PC-9 (cell line): ENCODE measurements at regions not wholly inside any gene's neighbourhood (a gene's known extent, or its start where the extent isn't known, plus 50 kb on each side); places are given as distances from the start of the nearest gene placed in this dataset.

Experiments
- BruUV-seq: library from RNA; stranded (reverse); fragments of 400-500 nt; replicated peaks from 2 replicates; lab custom pipeline; 2021; lab: Mats Ljungman, UMichigan
- CTCF ChIA-PET: fragments of 300-600 bp; sonication (Branson Sonifier 250); formaldehyde crosslinking; loops from one replicate; lab custom pipeline; 2022; ENCODE audit warnings: antibody characterized with exemption; lab: Charles Lee
- POLR2A ChIA-PET: fragments of 300-600 bp; sonication (Branson Sonifier 250); formaldehyde crosslinking; loops from one replicate; lab custom pipeline; 2022; ENCODE audit warnings: antibody characterized with exemption; ENCODE audit not compliant: unreplicated experiment; lab: Charles Lee
- DNase-seq, 2 experiments: peaks; one replicate each; pipeline versions ENCODE4 v3.0.0 to v3.0.0-alpha.2; 2015 to 2022; ENCODE audit warnings: mixed read lengths in 1 of 2
- H2AFZ ChIP-seq: fragments of 200-600 bp; sonication (generic); 2 replicates; pipeline ENCODE4 v1.8.1; 2017; ENCODE audit warnings: antibody characterized with exemption
- H3F3A ChIP-seq: fragments of 200-600 bp; sonication (generic); 2 replicates; pipeline ENCODE4 v1.8.1; 2017; ENCODE audit warnings: antibody characterized with exemption, mild to moderate bottlenecking, low read depth; ENCODE audit not compliant: insufficient read depth
- H3K27ac ChIP-seq: fragments of 200-600 bp; sonication (generic); 2 replicates; pipeline ENCODE4 v1.6.1; 2016; ENCODE audit warnings: mixed run types
- H3K27me3 ChIP-seq: fragments of 200-600 bp; sonication (generic); 2 replicates; pipeline ENCODE4 v1.6.1; 2016; ENCODE audit warnings: low read depth, mixed run types; ENCODE audit not compliant: insufficient read depth
- H3K36me3 ChIP-seq: fragments of 200-600 bp; sonication (generic); 2 replicates; pipeline ENCODE4 v1.6.1; 2016; ENCODE audit warnings: low read depth, mixed run types
- H3K4me1 ChIP-seq: fragments of 200-600 bp; sonication (generic); replicated peaks from 2 replicates; pipeline ENCODE4 v1.6.1; 2016; ENCODE audit warnings: mixed run types; ENCODE audit not compliant: insufficient read depth
- H3K4me2 ChIP-seq: fragments of 200-600 bp; sonication (generic); 2 replicates; pipeline ENCODE4 v1.6.1; 2017; ENCODE audit warnings: mixed run types
- H3K4me3 ChIP-seq: fragments of 200-600 bp; sonication (generic); 2 replicates; pipeline ENCODE4 v1.6.1; 2016; ENCODE audit warnings: mixed run types
- H3K79me2 ChIP-seq: fragments of 200-600 bp; sonication (generic); 2 replicates; pipeline ENCODE4 v1.6.1; 2017; ENCODE audit warnings: low read depth, mixed run types
- H3K9me2 ChIP-seq: fragments of 200-600 bp; sonication (generic); 2 replicates; pipeline ENCODE4 v1.8.1; 2017; ENCODE audit warnings: mild to moderate bottlenecking; ENCODE audit not compliant: insufficient read depth
- H3K9me3 ChIP-seq: fragments of 200-600 bp; sonication (generic); 2 replicates; pipeline ENCODE4 v1.8.1; 2016; ENCODE audit warnings: low read depth; ENCODE audit not compliant: insufficient read depth
- H4K20me1 ChIP-seq: fragments of 200-600 bp; sonication (generic); 2 replicates; pipeline ENCODE4 v1.8.1; 2017; ENCODE audit not compliant: insufficient read depth
- EZH2 ChIP-seq: fragments of 200-600 bp; sonication (generic); IDR thresholded peaks from 2 replicates; pipeline ENCODE4 v1.8.0; 2017; ENCODE audit warnings: antibody characterized with exemption, low read depth
- intact Hi-C: fragments of 100-400 bp; cut with micrococcal nuclease; formaldehyde crosslinking; loops from one replicate; pipeline ENCODE4 v1.10.0; 2022; ENCODE audit not compliant: unreplicated experiment
- TF ChIP-seq, protein P1 (sequence below): fragments of 200-600 bp; sonication (generic); conservative IDR thresholded peaks from 2 replicates; pipeline ENCODE4 v1.6.1; 2017; ENCODE audit warnings: mixed run types, antibody characterized with exemption, mild to moderate bottlenecking, moderate library complexity

GRCh38 chr18:53698907-53699306 lies 525.6 kb downstream of the MBD2 start:
- intact Hi-C loops, result loop anchor here (5.0 kb wide), 2 partner anchors 343 to 418 kb away; no protein-coding TSS in a partner anchor
- Histone ChIP-seq H3K4me2 (no peak overlapping the region), H3K9me3 (no peaks in the 10 kb centered on the region), H3K9me2 (no peaks in the 10 kb centered on the region), H3K4me1 (no peaks in the 10 kb centered on the region), H2AFZ (no peak overlapping the region), H3K79me2 (no peaks in the 10 kb centered on the region), H3F3A (no peaks in the 10 kb centered on the region), H3K4me3 (no peak overlapping the region), H3K27me3 (no peaks in the 10 kb centered on the region; the same call in 1 of the 2 replicates), H3K36me3 (no peaks in the 10 kb centered on the region), H4K20me1 (no peaks in the 10 kb centered on the region), H3K27ac (no peak overlapping the region)
- TF ChIP-seq EZH2, result no peak
- TF ChIP-seq, protein P1, sequence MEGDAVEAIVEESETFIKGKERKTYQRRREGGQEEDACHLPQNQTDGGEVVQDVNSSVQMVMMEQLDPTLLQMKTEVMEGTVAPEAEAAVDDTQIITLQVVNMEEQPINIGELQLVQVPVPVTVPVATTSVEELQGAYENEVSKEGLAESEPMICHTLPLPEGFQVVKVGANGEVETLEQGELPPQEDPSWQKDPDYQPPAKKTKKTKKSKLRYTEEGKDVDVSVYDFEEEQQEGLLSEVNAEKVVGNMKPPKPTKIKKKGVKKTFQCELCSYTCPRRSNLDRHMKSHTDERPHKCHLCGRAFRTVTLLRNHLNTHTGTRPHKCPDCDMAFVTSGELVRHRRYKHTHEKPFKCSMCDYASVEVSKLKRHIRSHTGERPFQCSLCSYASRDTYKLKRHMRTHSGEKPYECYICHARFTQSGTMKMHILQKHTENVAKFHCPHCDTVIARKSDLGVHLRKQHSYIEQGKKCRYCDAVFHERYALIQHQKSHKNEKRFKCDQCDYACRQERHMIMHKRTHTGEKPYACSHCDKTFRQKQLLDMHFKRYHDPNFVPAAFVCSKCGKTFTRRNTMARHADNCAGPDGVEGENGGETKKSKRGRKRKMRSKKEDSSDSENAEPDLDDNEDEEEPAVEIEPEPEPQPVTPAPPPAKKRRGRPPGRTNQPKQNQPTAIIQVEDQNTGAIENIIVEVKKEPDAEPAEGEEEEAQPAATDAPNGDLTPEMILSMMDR, result peak; percentile 56
- POLR2A ChIA-PET, result no interaction called here
- DNase-seq, result peak in 1 of 2 experiments; percentile 3
- CTCF ChIA-PET, result no interaction called here
- BruUV-seq, result no TSS peak

- POLR2A ChIA-PET, result no interaction called here
- BruUV-seq, result no TSS peak
- DNase-seq, result no peak
- Histone ChIP-seq H3K4me3 (no peak overlapping the region), H3F3A (no peaks in the 10 kb centered on the region), H3K36me3 (no peaks in the 10 kb centered on the region), H2AFZ (no peak overlapping the region), H3K27me3 (no peaks in the 10 kb centered on the region; the same call in 1 of the 2 replicates), H3K9me3 (no peaks in the 10 kb centered on the region), H3K4me2 (no peak overlapping the region), H4K20me1 (no peaks in the 10 kb centered on the region), H3K9me2 (no peaks in the 10 kb centered on the region), H3K27ac (no peak overlapping the region), H3K4me1 (no peaks in the 10 kb centered on the region), H3K79me2 (no peaks in the 10 kb centered on the region)
- CTCF ChIA-PET, result no interaction called here
- no peak for TF ChIP-seq EZH2
- TF ChIP-seq, protein P1, result no peak
- intact Hi-C loops, result no loop called here
These were observed 534.6 kb downstream of the MBD2 start for GRCh38 chr18:53689886-53690285.

DNA sequence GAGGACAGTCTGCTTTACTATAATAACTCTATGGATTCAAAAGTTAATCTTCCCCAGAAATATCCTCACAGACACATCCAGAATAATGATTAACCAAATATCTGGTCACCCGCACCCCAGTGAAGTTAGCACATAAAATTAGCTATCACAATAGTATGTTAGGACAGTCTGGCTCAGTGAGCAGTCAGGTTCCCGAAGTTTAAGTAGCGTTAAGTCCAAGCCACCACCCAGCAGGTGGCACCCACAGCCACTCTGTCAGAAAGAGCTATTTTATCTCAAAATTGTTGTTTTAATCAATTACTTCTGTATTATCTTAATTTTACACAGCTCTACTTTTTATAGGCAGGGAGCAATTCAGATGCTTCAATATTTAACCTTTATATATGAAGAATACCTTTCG lies 537.5 kb downstream of the MBD2 start:
- no peaks in the 10 kb centered on the region for H3K36me3 ChIP-seq
- intact Hi-C loops, result no loop called here
- POLR2A ChIA-PET, result no interaction called here
- no peak overlapping the region for H3K27ac ChIP-seq
- no peaks in the 10 kb centered on the region for H3F3A ChIP-seq
- H3K27me3 ChIP-seq, result peaks cover 5% of the 10 kb centered on the region; the same call in 1 of the 2 replicates
- H3K4me3 ChIP-seq, result no peak overlapping the region
- no peaks in the 10 kb centered on the region for H3K9me2 ChIP-seq
- DNase-seq, result no peak
- CTCF ChIA-PET, result interaction anchor here (0.6 kb wide), 1 partner anchor 976 kb away, joined by 3 read pairs; no protein-coding TSS in a partner anchor
- H2AFZ ChIP-seq, result no peak overlapping the region
- no peaks in the 10 kb centered on the region for H4K20me1 ChIP-seq
- BruUV-seq, result no TSS peak
- TF ChIP-seq EZH2, result no peak
- TF ChIP-seq, protein P1, result peak; percentile 23; the same call in 1 of the 2 replicates
- H3K4me2 ChIP-seq, result no peak overlapping the region
- no peaks in the 10 kb centered on the region for H3K9me3 ChIP-seq
- no peaks in the 10 kb centered on the region for H3K79me2 ChIP-seq
- H3K4me1 ChIP-seq, result no peaks in the 10 kb centered on the region
